ENCODE measurements at regions not wholly inside any gene's neighbourhood (a gene's known extent, or its start where the extent isn't known, plus 50 kb on each side); places are given as distances from the start of the nearest gene placed in this dataset.

DNA sequence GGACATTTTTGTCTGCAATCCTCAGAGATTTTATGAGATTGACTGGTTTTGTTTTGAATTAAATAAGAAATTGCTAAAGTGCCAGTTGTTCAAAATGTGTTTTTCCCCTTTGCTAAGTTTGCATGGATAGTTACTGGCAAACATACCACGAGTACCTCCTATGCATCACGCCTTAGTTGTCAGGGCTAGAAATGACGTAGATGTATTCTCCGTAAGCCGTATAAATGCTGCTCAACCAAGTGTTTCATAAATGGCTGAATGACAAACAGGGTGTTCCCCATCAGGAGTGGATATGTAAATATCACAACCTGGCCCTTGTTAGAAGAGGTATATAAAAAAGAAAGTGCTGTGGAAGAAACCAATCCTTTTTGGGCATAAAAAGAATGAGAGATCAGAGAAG, 341.1 kb upstream of the ZFP64 start:
- no TSS peak for BruUV-seq (replicated peaks)
- RAD21 ChIA-PET (ENCODE audit: low non-redundant PET in 1 of 2, low total read pairs in 2 of 2, uncharacterized antibody in 2 of 2, unreplicated experiment in 2 of 2), result no interaction called here
- H3K9me2 ChIP-seq (ENCODE audit: insufficient read depth), result no peaks in the 10 kb centered on the region

More for the DNA sequence above, 341.1 kb upstream of the ZFP64 start:
- Histone ChIP-seq H3K4me2 (ENCODE audit: low read length) (no peak overlapping the region), H3K9ac (ENCODE audit: low read length) (no peak overlapping the region), H3K27me3 (ENCODE audit: insufficient read depth, low read length) (no peaks in the 10 kb centered on the region), H3K36me3 (ENCODE audit: control insufficient read depth in 1 of 2, insufficient read depth in 2 of 2, low read length in 2 of 2) (no peaks in the 10 kb centered on the region), H2AFZ (ENCODE audit: low read depth, low read length, poor library complexity, severe bottlenecking) (no peak overlapping the region), H3K9me3 (ENCODE audit: control insufficient read depth in 1 of 2, insufficient read depth in 1 of 2, low read depth in 1 of 2, low read length in 2 of 2) (0 out of 4 replicates have a peak, but pooled peaks cover 0 to 3% of the 10 kb centered on the region in 2 experiments), H3K79me2 (ENCODE audit: insufficient read depth, low read length) (no peaks in the 10 kb centered on the region), H4K20me1 (ENCODE audit: insufficient read depth) (no peaks in the 10 kb centered on the region), H3K27ac (ENCODE audit: low read depth, low read length) (no peak overlapping the region), H3K4me3 (replicated peaks in 1 of 2; ENCODE audit: low read depth in 1 of 2, low read length in 2 of 2) (no peak overlapping the region), H3K4me1 (ENCODE audit: control insufficient read depth in 1 of 2, insufficient read depth in 2 of 2, low read length in 2 of 2) (no peaks in the 10 kb centered on the region)
- DNase-seq (ENCODE audit: low read depth, low spot score) (no peak), ATAC-seq (no peak)
- intact Hi-C loops (cut with micrococcal nuclease), result no loop called here
- CTCF ChIA-PET, result no interaction called here
- POLR2A ChIA-PET, result no interaction called here
- TF ChIP-seq ELF1 (IDR thresholded peaks at IDR 0.05; ENCODE audit: borderline replicate concordance, low read depth) (no peak), MAX (IDR thresholded peaks at IDR 0.05) (no peak), CBX3 (IDR thresholded peaks at IDR 0.05; ENCODE audit: low read depth) (no peak), ATF3 (IDR thresholded peaks at IDR 0.05) (no peak), RAD21 (IDR thresholded peaks at IDR 0.05; ENCODE audit: low read depth) (no peak), FOSL1 (IDR thresholded peaks at IDR 0.05; ENCODE audit: low read depth) (no peak), ZNF274 (IDR thresholded peaks at IDR 0.05; ENCODE audit: low read depth, low read length) (no peak), CTCF (IDR thresholded peaks at IDR 0.05 in 2 of 3, conservative IDR thresholded peaks at IDR 0.05 in 1 of 3; ENCODE audit: borderline replicate concordance in 1 of 3, insufficient read depth in 1 of 3, low read depth in 2 of 3, low read length in 2 of 3) (no peak), EZH2phosphoT487 (IDR thresholded peaks at IDR 0.05; ENCODE audit: borderline replicate concordance) (no peak), EGR1 (IDR thresholded peaks at IDR 0.05; ENCODE audit: low read depth) (no peak), POLR2A (IDR thresholded peaks at IDR 0.05; ENCODE audit: borderline replicate concordance, extremely low read depth, insufficient read depth, insufficient read length) (no peak), CEBPB (IDR thresholded peaks at IDR 0.05; ENCODE audit: low read depth) (no peak)

Data from HCT116 (cell line).